Vagina (tissue), 2 donors: ENCODE measurements at regions not wholly inside any gene's neighbourhood (a gene's known extent, or its start where the extent isn't known, plus 50 kb on each side); places are given as distances from the start of the nearest gene placed in this dataset.

Experiments used
- POLR2A ChIP-seq, 2 donors: fragments of 450-650 bp; IDR thresholded peaks; one replicate each; pipeline ENCODE4 v1.6.1; 2017; ENCODE audit warnings: antibody characterized with exemption in 2 of 2, mild to moderate bottlenecking in 2 of 2, moderate library complexity in 2 of 2
- POLR2AphosphoS5 ChIP-seq, 2 donors: sonication (generic); formaldehyde crosslinking; IDR thresholded peaks; one replicate each; pipeline ENCODE4 v1.9.0; 2017; ENCODE audit warnings: antibody characterized with exemption in 2 of 2, mild to moderate bottlenecking in 2 of 2, low read depth in 1 of 2; ENCODE audit not compliant: insufficient read depth in 1 of 2
- TF ChIP-seq, protein P1 (sequence below), 3 experiments: fragments of 450-650 bp in 2 of 3; fragments of 200-600 bp in 1 of 3; sonication (generic) in 1 of 3; IDR thresholded peaks; one replicate each; pipeline ENCODE4 v1.5.1; 2017 to 2019; ENCODE audit warnings: antibody characterized with exemption in 3 of 3, mild to moderate bottlenecking in 2 of 3, moderate library complexity in 2 of 3

GRCh38 chr2:118657466-118657865, 190.0 kb downstream of the EN1 start:
- TF ChIP-seq, protein P1, sequence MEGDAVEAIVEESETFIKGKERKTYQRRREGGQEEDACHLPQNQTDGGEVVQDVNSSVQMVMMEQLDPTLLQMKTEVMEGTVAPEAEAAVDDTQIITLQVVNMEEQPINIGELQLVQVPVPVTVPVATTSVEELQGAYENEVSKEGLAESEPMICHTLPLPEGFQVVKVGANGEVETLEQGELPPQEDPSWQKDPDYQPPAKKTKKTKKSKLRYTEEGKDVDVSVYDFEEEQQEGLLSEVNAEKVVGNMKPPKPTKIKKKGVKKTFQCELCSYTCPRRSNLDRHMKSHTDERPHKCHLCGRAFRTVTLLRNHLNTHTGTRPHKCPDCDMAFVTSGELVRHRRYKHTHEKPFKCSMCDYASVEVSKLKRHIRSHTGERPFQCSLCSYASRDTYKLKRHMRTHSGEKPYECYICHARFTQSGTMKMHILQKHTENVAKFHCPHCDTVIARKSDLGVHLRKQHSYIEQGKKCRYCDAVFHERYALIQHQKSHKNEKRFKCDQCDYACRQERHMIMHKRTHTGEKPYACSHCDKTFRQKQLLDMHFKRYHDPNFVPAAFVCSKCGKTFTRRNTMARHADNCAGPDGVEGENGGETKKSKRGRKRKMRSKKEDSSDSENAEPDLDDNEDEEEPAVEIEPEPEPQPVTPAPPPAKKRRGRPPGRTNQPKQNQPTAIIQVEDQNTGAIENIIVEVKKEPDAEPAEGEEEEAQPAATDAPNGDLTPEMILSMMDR (IDR thresholded peaks at IDR 0.05), result no peak
- TF ChIP-seq POLR2A (IDR thresholded peaks at IDR 0.05) (no peak), POLR2AphosphoS5 (IDR thresholded peaks at IDR 0.05; ENCODE audit: insufficient read depth in 1 of 2, low read depth in 1 of 2) (no peak)
